Neural progenitor cell (in vitro differentiated cells): ENCODE measurements at regions not wholly inside any gene's neighbourhood (a gene's known extent, or its start where the extent isn't known, plus 50 kb on each side); places are given as distances from the start of the nearest gene placed in this dataset.

Source experiments
- CTCF ChIP-seq: fragments of 200-600 bp; sonication (generic); IDR thresholded peaks from 2 replicates; pipeline ENCODE4 v1.5.1; 2017; ENCODE audit warnings: antibody characterized with exemption, mild to moderate bottlenecking
- EZH2phosphoT487 ChIP-seq: fragments of 200-600 bp; sonication (generic); IDR thresholded peaks from 2 replicates; pipeline ENCODE4 v1.6.1; 2017; ENCODE audit warnings: antibody characterized with exemption

DNA sequence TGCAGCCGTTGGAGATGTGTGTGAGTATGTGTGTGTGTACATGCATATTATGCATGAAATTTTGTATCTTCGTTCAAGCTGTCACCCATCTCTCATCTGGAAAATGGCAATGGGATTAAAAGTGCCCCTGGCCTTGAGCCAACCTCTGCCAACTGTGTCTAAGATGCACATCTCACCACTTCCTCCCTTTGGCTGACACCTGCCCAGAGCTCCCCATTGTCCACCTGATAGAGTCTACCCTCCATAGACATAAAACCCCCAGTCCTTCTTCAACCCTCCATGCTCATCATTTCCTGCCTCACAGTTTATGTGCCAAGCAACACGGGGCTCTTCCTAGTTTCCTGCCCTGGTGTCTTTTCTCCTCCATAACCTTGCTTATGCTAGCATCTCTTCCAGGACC is 187.5 kb upstream of the HES1 start:
- TF ChIP-seq CTCF (no peak), EZH2phosphoT487 (no peak)
